ENCODE measurements at regions not wholly inside any gene's neighbourhood (a gene's known extent, or its start where the extent isn't known, plus 50 kb on each side); places are given as distances from the start of the nearest gene placed in this dataset.

- TF ChIP-seq ZNF598 (CRISPR knock-in tag; IDR thresholded peaks at IDR 0.05; ENCODE audit: borderline replicate concordance) (no peak), HMGA1 (CRISPR knock-in tag; conservative IDR thresholded peaks at IDR 0.05) (no peak), ONECUT2 (CRISPR knock-in tag; IDR thresholded peaks at IDR 0.05) (no peak), ZNF335 (CRISPR knock-in tag; IDR thresholded peaks at IDR 0.05) (no peak), THAP7 (CRISPR knock-in tag; IDR thresholded peaks at IDR 0.05) (no peak), ZFP91 (CRISPR knock-in tag; IDR thresholded peaks at IDR 0.05; ENCODE audit: borderline replicate concordance) (no peak), GABPA (IDR thresholded peaks at IDR 0.05; ENCODE audit: low read depth, low read length) (no peak), GABPA (CRISPR knock-in tag; IDR thresholded peaks at IDR 0.05; ENCODE audit: low read depth) (no peak), HNF4A (CRISPR knock-in tag; IDR thresholded peaks at IDR 0.05) (peak; percentile 90), TFDP2 (CRISPR knock-in tag; IDR thresholded peaks at IDR 0.05) (peak; percentile 51; the same call in 1 of the 2 replicates), FOXM1 (CRISPR knock-in tag; IDR thresholded peaks at IDR 0.05) (no peak), ZFX (CRISPR knock-in tag; IDR thresholded peaks at IDR 0.05; ENCODE audit: low read depth) (no peak), DR1 (CRISPR knock-in tag; IDR thresholded peaks at IDR 0.05) (no peak), ZNF34 (CRISPR knock-in tag; IDR thresholded peaks at IDR 0.05; ENCODE audit: borderline replicate concordance) (no peak), ISL2 (CRISPR knock-in tag; IDR thresholded peaks at IDR 0.05) (peak; percentile 66), RFXAP (CRISPR knock-in tag; IDR thresholded peaks at IDR 0.05; ENCODE audit: borderline replicate concordance) (no peak), ZNF567 (CRISPR knock-in tag; IDR thresholded peaks at IDR 0.05; ENCODE audit: borderline replicate concordance) (no peak), ARNT2 (CRISPR knock-in tag; IDR thresholded peaks at IDR 0.05; ENCODE audit: low read depth) (0 out of 2 replicates have a peak, but pooled peaks have one; percentile 50), AGO1 (IDR thresholded peaks at IDR 0.05; ENCODE audit: low read depth, low read length, poor library complexity, severe bottlenecking) (no peak), AHR (CRISPR knock-in tag; IDR thresholded peaks at IDR 0.05) (no peak), EED (CRISPR knock-in tag; IDR thresholded peaks at IDR 0.05) (no peak), ZNF577 (CRISPR knock-in tag; IDR thresholded peaks at IDR 0.05; ENCODE audit: borderline replicate concordance, low read depth) (no peak), MAF1 (CRISPR knock-in tag; IDR thresholded peaks at IDR 0.05; ENCODE audit: borderline replicate concordance) (no peak), NCOR1 (IDR thresholded peaks at IDR 0.05; ENCODE audit: borderline replicate concordance, low read length) (peak; percentile 76), TP53 (CRISPR knock-in tag; conservative IDR thresholded peaks at IDR 0.05) (no peak), KMT2A (CRISPR knock-in tag; IDR thresholded peaks at IDR 0.05) (no peak), ZNF430 (CRISPR knock-in tag; IDR thresholded peaks at IDR 0.05) (no peak), ELF3 (CRISPR knock-in tag; IDR thresholded peaks at IDR 0.05) (no peak), ZNF720 (CRISPR knock-in tag; IDR thresholded peaks at IDR 0.05) (no peak), ZNF460 (CRISPR knock-in tag; IDR thresholded peaks at IDR 0.05; ENCODE audit: borderline replicate concordance) (no peak), BRD4 (CRISPR knock-in tag; IDR thresholded peaks at IDR 0.05) (no peak), RFX1 (IDR thresholded peaks at IDR 0.05) (no peak), FOXO1 (CRISPR knock-in tag; IDR thresholded peaks at IDR 0.05) (peak; percentile 90)
These were observed 106.1 kb upstream of the TMEM170B start (continued) for GRCh38 chr6:11431455-11431937.

Measured in HepG2 (cell line).